Hematopoietic multipotent progenitor cell treated with erythropoietin and hydrocortisone succinate and interleukin-3 and kit ligand, for 15 days (in vitro differentiated cells): ENCODE measurements at regions not wholly inside any gene's neighbourhood (a gene's known extent, or its start where the extent isn't known, plus 50 kb on each side); places are given as distances from the start of the nearest gene placed in this dataset.
A peak's percentile ranks its signal among the peaks of the same experiment; 100 is the strongest.

Experiments used
- DNase-seq: peaks from one replicate; pipeline ENCODE4 v3.0.0-alpha.2; 2015; ENCODE audit warnings: low spot score

- DNase-seq, result no peak
Observed at GRCh38 chr17:34140006-34140405, 115.1 kb upstream of the CCL2 start.

- DNase-seq, result no peak
Observed at GRCh38 chr17:34141590-34141989, 113.5 kb upstream of the CCL2 start.

- DNase-seq, result no peak
Observed at GRCh38 chr17:34143430-34143829, 111.7 kb upstream of the CCL2 start.

GRCh38 chr17:34146440-34147043, 108.5 kb upstream of the CCL2 start:
- peak; percentile 70 for DNase-seq

- no peak for DNase-seq
Observed at GRCh38 chr17:34151102-34151501, 104.0 kb upstream of the CCL2 start.

GRCh38 chr17:34153991-34154390, 101.1 kb upstream of the CCL2 start:
- DNase-seq, result no peak

GRCh38 chr17:34154961-34155730, 99.9 kb upstream of the CCL2 start:
- DNase-seq, result no peak

- no peak for DNase-seq
Observed at GRCh38 chr17:34155947-34156346, 99.1 kb upstream of the CCL2 start.

GRCh38 chr17:34156401-34156740, 98.7 kb upstream of the CCL2 start:
- no peak for DNase-seq

- no peak for DNase-seq
Observed at GRCh38 chr17:34156741-34157589, 98.1 kb upstream of the CCL2 start.

GRCh38 chr17:34161690-34162089, 93.4 kb upstream of the CCL2 start:
- no peak for DNase-seq

- DNase-seq, result no peak
Observed at GRCh38 chr17:34163123-34163522, 92.0 kb upstream of the CCL2 start.

- peak; percentile 8 for DNase-seq
Observed at GRCh38 chr17:34163646-34164045, 91.4 kb upstream of the CCL2 start.

- no peak for DNase-seq
Observed at GRCh38 chr17:34164837-34165236, 90.2 kb upstream of the CCL2 start.

GRCh38 chr17:34166352-34166751, 88.7 kb upstream of the CCL2 start:
- no peak for DNase-seq

GRCh38 chr17:34167354-34167753, 87.7 kb upstream of the CCL2 start:
- no peak for DNase-seq

GRCh38 chr17:34168989-34169388, 86.1 kb upstream of the CCL2 start:
- no peak for DNase-seq

- no peak for DNase-seq
Observed at GRCh38 chr17:34169496-34169895, 85.6 kb upstream of the CCL2 start.

- DNase-seq, result peak; percentile 73
Observed at GRCh38 chr17:34171245-34171818, 83.8 kb upstream of the CCL2 start.

GRCh38 chr17:34172390-34172918, 82.6 kb upstream of the CCL2 start:
- no peak for DNase-seq

- no peak for DNase-seq
Observed at GRCh38 chr17:34173241-34173640, 81.8 kb upstream of the CCL2 start.

- DNase-seq, result no peak
Observed at GRCh38 chr17:34174496-34174895, 80.6 kb upstream of the CCL2 start.
